Calu3 (cell line): ENCODE measurements at regions not wholly inside any gene's neighbourhood (a gene's known extent, or its start where the extent isn't known, plus 50 kb on each side); places are given as distances from the start of the nearest gene placed in this dataset.

ENCODE experiments used
- BruUV-seq: library from RNA; stranded (reverse); fragments of 400-500 nt; replicated peaks from 2 replicates; lab custom pipeline; 2021; lab: Mats Ljungman, UMichigan
- CTCF ChIA-PET: fragments of 300-600 bp; sonication (Branson Sonifier 250); formaldehyde crosslinking; loops from one replicate; lab custom pipeline; 2022; ENCODE audit warnings: antibody characterized with exemption; lab: Charles Lee
- DNase-seq: peaks from one replicate; pipeline ENCODE4 v3.0.0; 2022
- H3K27ac Mint-ChIP-seq: one replicate; pipeline ENCODE4 v1.8.0; 2022; ENCODE audit warnings: mixed read lengths; ENCODE audit not compliant: unreplicated experiment
- H3K27me3 Mint-ChIP-seq: one replicate; pipeline ENCODE4 v1.8.0; 2022; ENCODE audit warnings: mixed read lengths; ENCODE audit not compliant: unreplicated experiment
- H3K36me3 Mint-ChIP-seq: one replicate; pipeline ENCODE4 v1.8.0; 2022; ENCODE audit warnings: mild to moderate bottlenecking, moderate library complexity, mixed read lengths; ENCODE audit not compliant: insufficient read depth, unreplicated experiment
- H3K4me1 Mint-ChIP-seq: one replicate; pipeline ENCODE4 v1.8.0; 2022; ENCODE audit warnings: mild to moderate bottlenecking, low read depth, mixed read lengths; ENCODE audit not compliant: unreplicated experiment
- H3K4me3 Mint-ChIP-seq: one replicate; pipeline ENCODE4 v1.8.0; 2022; ENCODE audit warnings: mild to moderate bottlenecking, low read depth, moderate library complexity, mixed read lengths; ENCODE audit not compliant: unreplicated experiment
- H3K9me3 Mint-ChIP-seq: one replicate; pipeline ENCODE4 v1.8.0; 2022; ENCODE audit warnings: low read depth, mixed read lengths; ENCODE audit not compliant: unreplicated experiment
- CTCF ChIP-seq: fragments of 200-600 bp; IDR thresholded peaks from one replicate; pipeline ENCODE4 v1.8.0; 2022; ENCODE audit warnings: antibody characterized with exemption; ENCODE audit not compliant: unreplicated experiment
- intact Hi-C: fragments of 100-400 bp; cut with micrococcal nuclease; formaldehyde crosslinking; loops from one replicate; pipeline ENCODE4 v1.10.0; 2022; ENCODE audit not compliant: unreplicated experiment

GRCh38 chr22:47789171-47789570 is 1026.7 kb downstream of the TBC1D22A start:
- peaks cover 18% of the 10 kb centered on the region for H3K9me3 Mint-ChIP-seq
- no peaks in the 10 kb centered on the region for H3K27me3 Mint-ChIP-seq
- CTCF ChIA-PET, result no interaction called here
- no peak overlapping the region for H3K4me3 Mint-ChIP-seq
- no peak for DNase-seq
- no peak overlapping the region for H3K27ac Mint-ChIP-seq
- BruUV-seq, result no TSS peak
- no peaks in the 10 kb centered on the region for H3K36me3 Mint-ChIP-seq
- no peaks in the 10 kb centered on the region for H3K4me1 Mint-ChIP-seq
- no peak for TF ChIP-seq CTCF
- intact Hi-C loops, result no loop called here

- BruUV-seq, result no TSS peak
- H3K4me3 Mint-ChIP-seq, result no peak overlapping the region
- H3K9me3 Mint-ChIP-seq, result peaks cover 15% of the 10 kb centered on the region
- TF ChIP-seq CTCF, result no peak
- H3K36me3 Mint-ChIP-seq, result no peaks in the 10 kb centered on the region
- no peaks in the 10 kb centered on the region for H3K4me1 Mint-ChIP-seq
- intact Hi-C loops, result no loop called here
- H3K27ac Mint-ChIP-seq, result no peak overlapping the region
- H3K27me3 Mint-ChIP-seq, result no peaks in the 10 kb centered on the region
- CTCF ChIA-PET, result no interaction called here
- DNase-seq, result no peak
Measured at GRCh38 chr22:47788461-47788860, 1026.0 kb downstream of the TBC1D22A start.

GRCh38 chr22:47787501-47788227 is 1025.2 kb downstream of the TBC1D22A start:
- H3K36me3 Mint-ChIP-seq, result no peaks in the 10 kb centered on the region
- CTCF ChIA-PET, result no interaction called here
- no peak overlapping the region for H3K4me3 Mint-ChIP-seq
- peaks cover 13% of the 10 kb centered on the region for H3K9me3 Mint-ChIP-seq
- TF ChIP-seq CTCF, result no peak
- no TSS peak for BruUV-seq
- H3K27ac Mint-ChIP-seq, result no peak overlapping the region
- H3K4me1 Mint-ChIP-seq, result no peaks in the 10 kb centered on the region
- no peak for DNase-seq
- H3K27me3 Mint-ChIP-seq, result no peaks in the 10 kb centered on the region
- intact Hi-C loops, result no loop called here

GRCh38 chr22:47786650-47787290 is 1024.3 kb downstream of the TBC1D22A start:
- no peak for TF ChIP-seq CTCF
- no peak for DNase-seq
- Mint-ChIP-seq H3K27me3 (no peaks in the 10 kb centered on the region), H3K9me3 (peaks cover 16% of the 10 kb centered on the region), H3K4me1 (no peaks in the 10 kb centered on the region), H3K36me3 (no peaks in the 10 kb centered on the region), H3K27ac (no peak overlapping the region), H3K4me3 (no peak overlapping the region)
- no TSS peak for BruUV-seq
- intact Hi-C loops, result no loop called here
- CTCF ChIA-PET, result no interaction called here
